Fibroblast of skin of left biceps (primary cell): ENCODE measurements at regions not wholly inside any gene's neighbourhood (a gene's known extent, or its start where the extent isn't known, plus 50 kb on each side); places are given as distances from the start of the nearest gene placed in this dataset.
"Not testable (repeated sequence)": the region's sequence is repeated elsewhere in the genome, so short reads cannot be mapped to it uniquely, and the experiment has no call there.

Experiments used
- DNase-seq, 2 experiments: peaks; one replicate each; pipeline ENCODE4 v3.0.0-alpha.2; 2013; ENCODE audit warnings: low read depth in 2 of 2

GRCh38 chr7:83882551-83882950 lies 233.6 kb upstream of the SEMA3E start:
- no peak for DNase-seq

- no peak for DNase-seq
Observed at GRCh38 chr7:83879063-83879462, 230.1 kb upstream of the SEMA3E start.

GRCh38 chr7:83878614-83879013 lies 229.7 kb upstream of the SEMA3E start:
- no peak for DNase-seq

GRCh38 chr7:83876593-83876992 lies 227.7 kb upstream of the SEMA3E start:
- peak; percentile 21 to 30 for DNase-seq

- DNase-seq, result no peak
Observed at GRCh38 chr7:83873459-83873858, 224.5 kb upstream of the SEMA3E start.

GRCh38 chr7:83872501-83872900 lies 223.6 kb upstream of the SEMA3E start:
- no peak for DNase-seq

- DNase-seq, result no peak
Observed at GRCh38 chr7:83870515-83870914, 221.6 kb upstream of the SEMA3E start.

GRCh38 chr7:83866582-83866981 lies 217.6 kb upstream of the SEMA3E start:
- DNase-seq, result no peak

GRCh38 chr7:83864551-83864950 lies 215.6 kb upstream of the SEMA3E start:
- no peak for DNase-seq

- no peak for DNase-seq
Observed at GRCh38 chr7:83863906-83864305, 215.0 kb upstream of the SEMA3E start.

GRCh38 chr7:83861876-83862275 lies 212.9 kb upstream of the SEMA3E start:
- DNase-seq, result no peak

- DNase-seq, result no peak
Observed at GRCh38 chr7:83859827-83860226, 210.9 kb upstream of the SEMA3E start.

- no peak for DNase-seq
Observed at GRCh38 chr7:83857691-83858090, 208.8 kb upstream of the SEMA3E start.

GRCh38 chr7:83856094-83856493 lies 207.2 kb upstream of the SEMA3E start:
- DNase-seq, result no peak

- no peak for DNase-seq
Observed at GRCh38 chr7:83852136-83852535, 203.2 kb upstream of the SEMA3E start.

- no peak for DNase-seq
Observed at GRCh38 chr7:83851551-83851950, 202.6 kb upstream of the SEMA3E start.

GRCh38 chr7:83850941-83851340 lies 202.0 kb upstream of the SEMA3E start:
- DNase-seq, result no peak

GRCh38 chr7:83850125-83850524 lies 201.2 kb upstream of the SEMA3E start:
- no peak for DNase-seq

- peak; percentile 46 to 49 for DNase-seq
Observed at GRCh38 chr7:83849131-83849530, 200.2 kb upstream of the SEMA3E start.

- DNase-seq, result no peak
Observed at GRCh38 chr7:83842894-83843293, 194.0 kb upstream of the SEMA3E start.

- no peak for DNase-seq
Observed at GRCh38 chr7:83837683-83838082, 188.7 kb upstream of the SEMA3E start.

- no peak for DNase-seq
Observed at GRCh38 chr7:83836028-83836427, 187.1 kb upstream of the SEMA3E start.

GRCh38 chr7:83835424-83835823 lies 186.5 kb upstream of the SEMA3E start:
- DNase-seq, result no peak

GRCh38 chr7:83833721-83834120 lies 184.8 kb upstream of the SEMA3E start:
- DNase-seq, result not testable (repeated sequence)

- no peak for DNase-seq
Observed at GRCh38 chr7:83832009-83832408, 183.1 kb upstream of the SEMA3E start.
